GM21360 (cell line): ENCODE measurements at regions not wholly inside any gene's neighbourhood (a gene's known extent, or its start where the extent isn't known, plus 50 kb on each side); places are given as distances from the start of the nearest gene placed in this dataset.

Source experiments
- ATAC-seq: cut with Tn5 transposase; IDR thresholded peaks from one replicate; pipeline ENCODE4 v1.9.1; 2021; ENCODE audit warnings: mild to moderate bottlenecking, moderate library complexity; ENCODE audit not compliant: unreplicated experiment

DNA sequence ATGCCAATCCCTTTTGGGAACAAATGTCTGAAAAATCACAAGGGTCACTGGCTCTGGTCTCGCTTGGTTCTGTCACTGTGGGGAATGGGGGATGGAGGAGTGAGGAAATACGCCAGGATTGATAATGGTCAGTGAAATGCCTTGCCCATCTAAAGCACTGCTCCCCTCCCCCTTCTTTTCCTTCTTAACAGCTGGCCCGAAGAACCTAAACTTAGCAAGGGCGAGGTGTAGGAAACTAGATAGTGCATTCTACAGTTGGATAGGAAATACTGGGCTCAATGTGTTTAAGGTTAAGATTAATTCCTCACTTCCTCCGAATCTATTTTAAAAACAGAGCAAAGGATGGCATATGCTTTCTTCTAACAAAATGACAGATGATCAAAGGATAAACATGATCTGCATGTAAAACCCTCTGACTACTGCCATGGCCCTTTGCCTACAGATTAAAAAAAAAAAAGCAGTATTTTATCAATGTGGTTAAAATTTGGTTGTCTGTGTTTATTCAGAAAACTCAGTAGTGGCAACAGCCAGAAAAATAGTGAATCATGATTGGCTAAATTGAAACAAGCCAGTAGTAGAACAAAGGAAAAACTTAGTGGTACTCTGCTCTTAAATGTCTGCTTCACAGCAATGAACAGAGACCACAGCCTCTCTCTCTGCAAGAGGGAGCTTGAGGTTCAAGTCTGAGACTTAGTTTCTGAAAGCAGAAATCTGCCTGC lies 86.1 kb upstream of the VAV3 start:
- ATAC-seq: no peak

DNA sequence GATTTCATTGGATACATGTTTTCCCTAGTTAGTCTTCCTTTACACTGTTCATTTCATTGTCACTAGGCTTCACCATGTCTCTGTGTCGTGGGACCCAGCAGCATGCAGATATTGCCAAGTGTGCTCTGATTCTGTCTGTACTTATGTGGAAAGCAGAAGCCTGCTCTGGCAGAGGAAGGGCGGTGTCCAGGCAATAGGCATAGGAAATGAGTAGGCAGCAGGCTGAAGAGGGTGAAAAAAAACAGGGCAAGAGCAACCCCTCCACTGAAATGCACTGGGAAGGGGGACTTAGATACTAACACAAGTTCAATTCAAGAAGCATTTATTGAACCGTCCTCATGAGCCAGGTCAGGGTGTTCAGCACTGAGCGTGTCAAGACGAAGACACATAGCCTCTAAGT lies 85.2 kb upstream of the VAV3 start:
- ATAC-seq: no peak

GRCh38 chr1:108049178-108049819 lies 84.3 kb upstream of the VAV3 start:
- ATAC-seq: peak; percentile 51

- ATAC-seq: no peak
Measured at GRCh38 chr1:108048301-108049177, 83.6 kb upstream of the VAV3 start.

GRCh38 chr1:108047085-108047484 lies 82.1 kb upstream of the VAV3 start:
- ATAC-seq: no peak

DNA sequence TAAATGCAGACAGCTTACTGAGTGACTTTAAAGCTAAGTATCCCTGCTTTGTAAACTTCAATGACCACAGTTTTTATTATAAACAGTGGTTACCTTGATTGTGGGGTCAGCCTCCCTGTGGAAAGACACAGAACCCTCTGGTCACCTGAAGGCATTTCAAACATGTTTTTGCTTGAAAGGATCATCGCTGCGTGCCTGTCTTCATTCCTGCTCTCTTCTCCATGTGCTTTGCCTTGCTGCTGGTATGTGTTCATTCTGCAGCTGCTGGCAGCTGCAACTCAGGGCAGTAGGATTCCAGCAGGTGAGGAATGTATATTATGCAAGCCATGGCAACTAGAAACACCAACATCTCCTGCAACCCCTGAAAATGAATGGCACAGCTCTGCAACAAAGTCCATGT lies 81.0 kb upstream of the VAV3 start:
- ATAC-seq: no peak

- no peak for ATAC-seq
Measured at GRCh38 chr1:108045460-108045859, 80.5 kb upstream of the VAV3 start.

DNA sequence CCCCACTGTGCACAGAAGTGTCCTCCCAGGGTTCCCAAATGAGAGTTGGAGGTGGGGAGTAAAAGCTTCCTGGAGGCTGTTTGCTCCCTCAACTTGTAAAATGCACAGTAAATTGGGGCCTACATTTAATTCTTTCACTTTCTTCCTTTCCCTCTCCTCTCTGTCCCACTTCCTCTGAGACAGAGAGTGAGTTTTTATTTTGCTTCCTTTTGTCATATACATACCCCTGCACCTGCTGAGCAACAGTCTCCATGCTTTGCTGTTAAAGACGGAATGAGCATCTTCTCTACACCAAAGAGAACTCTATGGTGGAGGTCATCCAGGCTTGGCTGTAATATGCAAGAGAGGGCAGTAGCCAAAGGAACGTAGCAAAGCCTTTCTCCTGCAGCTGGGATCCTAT lies 79.3 kb upstream of the VAV3 start:
- ATAC-seq: no peak

- no peak for ATAC-seq
Measured at GRCh38 chr1:108043707-108044106, 78.7 kb upstream of the VAV3 start.

GRCh38 chr1:108042610-108043009 lies 77.6 kb upstream of the VAV3 start:
- ATAC-seq: no peak

DNA sequence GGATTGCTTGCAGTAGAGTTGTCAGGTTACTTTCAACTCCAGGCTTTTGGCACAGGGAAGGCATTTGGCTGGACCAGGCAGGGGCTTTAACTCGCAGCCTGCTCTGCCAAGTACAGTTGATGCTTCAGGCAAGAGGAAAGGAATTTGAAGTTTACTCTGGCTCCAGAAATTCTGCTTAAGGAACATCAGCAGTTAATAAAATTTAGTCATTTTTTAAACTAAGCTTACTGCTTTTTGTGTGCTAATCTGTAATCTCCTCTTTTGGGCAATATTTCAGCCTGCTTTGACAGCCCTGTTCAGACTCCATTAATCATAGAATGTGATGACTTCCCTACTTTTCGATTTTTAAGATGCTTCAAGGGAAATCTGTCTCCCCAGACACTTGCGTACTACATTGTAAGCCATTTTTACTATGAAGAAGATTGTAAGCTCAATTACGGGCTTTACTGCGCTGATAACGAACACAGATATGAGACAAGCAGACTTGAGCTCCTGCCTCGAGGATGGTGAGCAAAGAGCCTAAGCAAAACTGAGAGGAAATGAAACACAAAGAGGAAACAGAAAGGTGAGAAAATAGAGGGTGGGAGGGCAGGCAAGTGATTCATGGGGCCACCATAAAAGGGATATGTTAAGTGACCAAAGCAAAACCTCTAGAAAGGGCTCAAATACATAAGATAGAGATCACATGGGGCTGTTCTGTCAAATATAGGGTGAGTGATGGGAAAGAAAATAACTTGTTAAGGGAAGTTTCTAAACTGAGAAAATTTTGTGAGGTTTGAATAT lies 76.6 kb upstream of the VAV3 start:
- ATAC-seq: peak; percentile 45

GRCh38 chr1:108038653-108039236 lies 73.8 kb upstream of the VAV3 start:
- ATAC-seq: no peak

GRCh38 chr1:108036796-108037562 lies 72.0 kb upstream of the VAV3 start:
- no peak for ATAC-seq

DNA sequence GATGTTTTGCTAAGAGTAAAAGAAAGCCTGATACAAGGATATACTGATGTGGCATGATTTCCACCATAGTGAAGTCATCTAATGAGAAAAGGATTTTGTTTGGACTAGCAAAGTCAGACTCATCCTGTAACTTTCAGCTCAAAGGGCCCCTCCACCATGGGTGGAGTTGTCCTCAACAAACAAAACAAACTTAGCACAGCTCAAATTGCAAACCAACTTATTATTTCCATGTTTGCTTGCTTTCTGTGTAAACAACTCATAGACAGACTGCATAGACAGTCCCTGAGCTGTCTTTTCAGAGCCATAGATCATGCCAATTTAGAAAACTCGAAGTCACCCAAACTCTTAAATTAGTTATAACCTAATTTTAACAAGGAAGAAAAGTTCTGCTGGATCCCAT lies 69.4 kb upstream of the VAV3 start:
- no peak for ATAC-seq

DNA sequence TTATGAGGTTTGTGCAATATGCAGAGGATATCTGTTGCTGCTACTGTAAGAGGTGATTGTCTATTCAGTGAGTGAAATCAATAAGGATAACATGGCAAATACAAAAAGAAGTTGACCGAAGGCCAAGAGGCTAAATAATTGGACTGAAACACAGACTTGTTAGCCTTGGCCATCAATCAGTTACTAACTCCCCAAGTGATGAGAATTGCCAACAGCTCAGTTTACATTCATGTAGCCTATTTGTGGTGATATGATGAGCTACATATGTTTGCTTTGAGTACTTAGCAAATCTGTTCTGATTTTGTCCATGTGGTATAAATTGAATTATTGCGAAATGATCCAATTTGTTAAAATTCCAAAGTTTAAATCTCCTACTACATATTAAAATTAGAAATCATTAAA lies 68.6 kb upstream of the VAV3 start:
- no peak for ATAC-seq

- ATAC-seq: no peak
Measured at GRCh38 chr1:108028841-108029388, 63.9 kb upstream of the VAV3 start.

- ATAC-seq: no peak
Measured at GRCh38 chr1:108027389-108027788, 62.4 kb upstream of the VAV3 start.

DNA sequence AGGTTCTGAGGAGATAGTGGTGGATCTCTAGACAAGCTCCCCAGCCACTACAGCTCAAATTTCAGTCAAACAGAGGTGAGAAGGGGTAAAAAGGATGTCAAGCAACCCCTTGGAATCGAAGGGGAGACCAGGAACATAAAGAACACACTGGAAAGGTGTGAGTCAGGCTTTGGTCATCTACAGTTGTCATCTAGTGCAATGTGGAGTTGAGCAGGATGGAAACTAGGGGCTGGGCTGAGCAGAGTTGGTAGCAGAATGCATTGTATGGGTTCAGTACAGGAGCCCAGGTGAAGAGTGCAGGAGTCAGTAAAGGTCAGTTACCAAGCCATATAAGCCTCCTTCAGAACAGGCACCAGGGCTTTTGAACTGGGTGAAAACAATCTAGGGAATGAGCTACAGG lies 52.7 kb upstream of the VAV3 start:
- no peak for ATAC-seq

DNA sequence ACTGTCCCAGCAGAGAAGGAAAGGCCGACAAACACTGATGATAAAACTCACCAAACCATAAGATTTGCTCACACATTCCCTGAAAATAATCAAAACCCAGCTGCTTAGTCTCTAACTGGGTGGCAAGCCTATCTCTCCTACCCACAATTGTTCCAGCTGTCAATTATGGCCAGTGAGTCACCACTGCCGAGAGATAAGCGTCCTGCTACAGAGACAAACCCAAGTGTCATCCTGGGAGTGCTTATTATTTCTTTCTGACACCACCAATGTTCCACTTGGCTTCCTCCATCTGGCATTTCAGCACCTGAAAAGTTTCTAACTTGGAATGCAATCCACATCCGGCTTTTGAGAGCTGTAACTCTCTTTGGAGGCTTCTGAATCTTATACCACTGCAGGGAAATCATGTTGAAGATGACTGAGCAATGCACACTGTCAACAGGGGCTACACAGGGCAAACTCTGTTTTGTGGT lies 51.5 kb upstream of the VAV3 start:
- no peak for ATAC-seq
